ENCODE measurements at regions not wholly inside any gene's neighbourhood (a gene's known extent, or its start where the extent isn't known, plus 50 kb on each side); places are given as distances from the start of the nearest gene placed in this dataset.
"Not testable (repeated sequence)": the region's sequence is repeated elsewhere in the genome, so short reads cannot be mapped to it uniquely, and the experiment has no call there.

- H3K27me3 ChIP-seq, result no peaks in the 10 kb centered on the region
- TF ChIP-seq POLR2A (IDR thresholded peaks at IDR 0.05) (no peak), CTCF (IDR thresholded peaks at IDR 0.05 in 4 of 5, conservative IDR thresholded peaks at IDR 0.05 in 1 of 5) (no peak)
- no peaks in the 10 kb centered on the region for H3K36me3 ChIP-seq
- intact Hi-C loops (cut with DNase I; ENCODE audit: low total_unique reads), result no loop called here
- H3K9me3 ChIP-seq, result no peaks in the 10 kb centered on the region
- no peak for DNase-seq
- no peak overlapping the region for H3K27ac ChIP-seq
- ATAC-seq, result no peak
- in situ Hi-C loops (cut with MboI; ENCODE audit: low sequenced_read_pairs in 4 of 4), result no loop called here
- no peaks in the 10 kb centered on the region for H3K4me1 ChIP-seq
- H3K4me3 ChIP-seq, result no peak overlapping the region
These were observed 528.4 kb upstream of the LMO3 start for GRCh38 chr12:17134315-17134714.

- ATAC-seq (no peak), DNase-seq (no peak)
- Histone ChIP-seq H3K4me1 (no peaks in the 10 kb centered on the region), H3K36me3 (no peaks in the 10 kb centered on the region), H3K4me3 (no peak overlapping the region), H3K27me3 (no peaks in the 10 kb centered on the region), H3K9me3 (no peaks in the 10 kb centered on the region), H3K27ac (no peak overlapping the region)
- intact Hi-C loops (cut with DNase I; ENCODE audit: low total_unique reads), result no loop called here
- TF ChIP-seq POLR2A (IDR thresholded peaks at IDR 0.05), result no peak
- no peak for TF ChIP-seq CTCF (IDR thresholded peaks at IDR 0.05 in 4 of 5, conservative IDR thresholded peaks at IDR 0.05 in 1 of 5)
- in situ Hi-C loops (cut with MboI; ENCODE audit: low sequenced_read_pairs in 4 of 4), result no loop called here
These were observed 526.4 kb upstream of the LMO3 start for GRCh38 chr12:17132336-17132735.

GRCh38 chr12:17116538-17116937 is 510.6 kb upstream of the LMO3 start:
- H3K4me3 ChIP-seq; H3K27ac ChIP-seq; intact Hi-C loops (cut with DNase I; ENCODE audit: low total_unique reads); H3K4me1 ChIP-seq; in situ Hi-C loops (cut with MboI; ENCODE audit: low sequenced_read_pairs in 4 of 4); H3K9me3 ChIP-seq; H3K27me3 ChIP-seq; DNase-seq; ATAC-seq; H3K36me3 ChIP-seq: not testable (repeated sequence)

- in situ Hi-C loops (cut with MboI; ENCODE audit: low sequenced_read_pairs in 4 of 4) (no loop called here), intact Hi-C loops (cut with DNase I; ENCODE audit: low total_unique reads) (no loop called here)
- DNase-seq, result no peak
- no peaks in the 10 kb centered on the region for H3K9me3 ChIP-seq
- no peaks in the 10 kb centered on the region for H3K36me3 ChIP-seq
- no peak overlapping the region for H3K27ac ChIP-seq
- H3K4me1 ChIP-seq, result no peaks in the 10 kb centered on the region
- ATAC-seq, result no peak
- TF ChIP-seq CTCF (IDR thresholded peaks at IDR 0.05 in 4 of 5, conservative IDR thresholded peaks at IDR 0.05 in 1 of 5) (no peak), POLR2A (IDR thresholded peaks at IDR 0.05) (no peak)
- no peak overlapping the region for H3K4me3 ChIP-seq
- no peaks in the 10 kb centered on the region for H3K27me3 ChIP-seq
These were observed 504.4 kb upstream of the LMO3 start for GRCh38 chr12:17110316-17110715.

- no peak for ATAC-seq
- H3K9me3 ChIP-seq, result no peaks in the 10 kb centered on the region
- H3K36me3 ChIP-seq, result no peaks in the 10 kb centered on the region
- H3K27me3 ChIP-seq, result no peaks in the 10 kb centered on the region
- in situ Hi-C loops (cut with MboI; ENCODE audit: low sequenced_read_pairs in 4 of 4) (no loop called here), intact Hi-C loops (cut with DNase I; ENCODE audit: low total_unique reads) (no loop called here)
- DNase-seq, result no peak
- H3K4me1 ChIP-seq, result no peaks in the 10 kb centered on the region
- H3K4me3 ChIP-seq, result no peak overlapping the region
- TF ChIP-seq CTCF (IDR thresholded peaks at IDR 0.05 in 4 of 5, conservative IDR thresholded peaks at IDR 0.05 in 1 of 5), result no peak
- TF ChIP-seq POLR2A (IDR thresholded peaks at IDR 0.05), result no peak
- H3K27ac ChIP-seq, result no peak overlapping the region
These were observed 503.0 kb upstream of the LMO3 start for GRCh38 chr12:17108877-17109541.
